Keratinocyte (primary cell): ENCODE measurements at regions not wholly inside any gene's neighbourhood (a gene's known extent, or its start where the extent isn't known, plus 50 kb on each side); places are given as distances from the start of the nearest gene placed in this dataset.

ENCODE experiments used
- DNase-seq: peaks from one replicate; pipeline ENCODE4 v3.0.0-alpha.2; 2011; ENCODE audit warnings: low read depth, missing footprints, low spot score
- FAIRE-seq: peaks from 2 replicates; lab custom pipeline; 2011; peaks lifted over from hg19 to GRCh38; lab: Jason Lieb, UNC
- H2AFZ ChIP-seq: 2 replicates; pipeline ENCODE4 v1.6.0; 2012; ENCODE audit warnings: low read length, control low read depth, inconsistent platforms; ENCODE audit not compliant: control insufficient read depth
- H3K27ac ChIP-seq: 2 replicates; pipeline ENCODE4 v1.5.1; 2011; ENCODE audit warnings: low read length; ENCODE audit not compliant: control insufficient read depth, insufficient read depth
- H3K27me3 ChIP-seq: 3 replicates; pipeline ENCODE4 v1.6.0; 2011; ENCODE audit warnings: low read length; ENCODE audit not compliant: control insufficient read depth, insufficient read depth; ENCODE audit errors: extremely low read depth
- H3K36me3 ChIP-seq, 2 experiments: 2 replicates in 1 of 2; 3 replicates in 1 of 2; pipeline ENCODE4 v1.5.1; 2011; ENCODE audit warnings: low read length in 2 of 2, mild to moderate bottlenecking in 1 of 2; ENCODE audit not compliant: control insufficient read depth in 2 of 2, insufficient read depth in 2 of 2; ENCODE audit errors: extremely low read depth in 1 of 2
- H3K4me1 ChIP-seq: 3 replicates; pipeline ENCODE4 v1.5.1; 2011; ENCODE audit warnings: low read length; ENCODE audit not compliant: control insufficient read depth, insufficient read depth; ENCODE audit errors: extremely low read depth
- H3K4me2 ChIP-seq: 3 replicates; pipeline ENCODE4 v1.6.0; 2011; ENCODE audit warnings: low read depth, low read length; ENCODE audit not compliant: control insufficient read depth, insufficient read depth; ENCODE audit errors: extremely low read depth
- H3K4me3 ChIP-seq, 3 experiments: fragments of 200-600 bp in 1 of 3; sonication (generic) in 1 of 3; 2 replicates in 2 of 3; 3 replicates in 1 of 3; pipeline ENCODE4 v1.5.1; 2011 to 2016; ENCODE audit warnings: low read length in 3 of 3, mild to moderate bottlenecking in 3 of 3, control low read depth in 2 of 3, inconsistent platforms in 1 of 3, low read depth in 1 of 3, mixed read lengths in 1 of 3, mixed run types in 1 of 3, moderate library complexity in 1 of 3; ENCODE audit not compliant: control insufficient read depth in 2 of 3, insufficient read depth in 2 of 3; ENCODE audit errors: extremely low read depth in 1 of 3
- H3K79me2 ChIP-seq: 2 replicates; pipeline ENCODE4 v1.6.0; 2012; ENCODE audit warnings: low read length; ENCODE audit not compliant: control insufficient read depth, insufficient read depth
- H3K9ac ChIP-seq: 3 replicates; pipeline ENCODE4 v1.6.0; 2011; ENCODE audit warnings: low read length; ENCODE audit not compliant: control insufficient read depth, insufficient read depth; ENCODE audit errors: extremely low read depth
- H3K9me1 ChIP-seq: 3 replicates; pipeline ENCODE4 v1.6.0; 2011; ENCODE audit warnings: low read length; ENCODE audit not compliant: control insufficient read depth, insufficient read depth; ENCODE audit errors: extremely low read depth
- H3K9me3 ChIP-seq: 2 replicates; pipeline ENCODE4 v1.5.1; 2012; ENCODE audit warnings: low read depth, low read length; ENCODE audit not compliant: control insufficient read depth
- H4K20me1 ChIP-seq: 3 replicates; pipeline ENCODE4 v1.6.0; 2011; ENCODE audit warnings: low read length; ENCODE audit not compliant: control insufficient read depth, insufficient read depth; ENCODE audit errors: extremely low read depth
- CTCF ChIP-seq, 3 experiments: IDR thresholded peaks in 1 of 3; conservative IDR thresholded peaks in 1 of 3; optimal IDR thresholded peaks in 1 of 3; 2 replicates in 2 of 3; 3 replicates in 1 of 3; pipeline versions ENCODE3 to v1.5.1; 2011; ENCODE audit warnings: low read length in 3 of 3, mild to moderate bottlenecking in 3 of 3, moderate library complexity in 2 of 3, control low read depth in 1 of 3, inconsistent platforms in 1 of 3; ENCODE audit not compliant: insufficient read depth in 2 of 3; ENCODE audit errors: extremely low read depth in 1 of 3
- EZH2 ChIP-seq: IDR thresholded peaks from one replicate; pipeline ENCODE4 v1.6.1; 2012; ENCODE audit warnings: inconsistent platforms, mild to moderate bottlenecking, low read length, moderate library complexity
- dilution Hi-C: fragments of 300-500 bp; cut with MboI; formaldehyde crosslinking; loops from one replicate; pipeline ENCODE4 v1.7.0; 2020; ENCODE audit warnings: low sequenced_read_pairs; ENCODE audit not compliant: extremely low pct_ligation_motif_present

- dilution Hi-C loops: no loop called here
- H3K4me1 ChIP-seq: no peaks in the 10 kb centered on the region
- FAIRE-seq (no peak), DNase-seq (no peak)
- H4K20me1 ChIP-seq: no peaks in the 10 kb centered on the region
- H3K4me2 ChIP-seq: no peak overlapping the region
- no peaks in the 10 kb centered on the region for H3K36me3 ChIP-seq
- no peak overlapping the region for H3K4me3 ChIP-seq
- no peaks in the 10 kb centered on the region for H3K79me2 ChIP-seq
- no peak overlapping the region for H3K27ac ChIP-seq
- no peak overlapping the region for H3K9ac ChIP-seq
- no peaks in the 10 kb centered on the region for H3K9me1 ChIP-seq
- no peaks in the 10 kb centered on the region for H3K27me3 ChIP-seq
- no peaks in the 10 kb centered on the region for H3K9me3 ChIP-seq
- no peak for TF ChIP-seq CTCF (optimal IDR thresholded peaks at IDR 0.05 in 1 of 3, IDR thresholded peaks at IDR 0.05 in 1 of 3, conservative IDR thresholded peaks at IDR 0.05 in 1 of 3; ENCODE audit: extremely low read depth in 1 of 3, insufficient read depth in 2 of 3, low read length in 3 of 3)
- no peak for TF ChIP-seq EZH2
- no peak overlapping the region for H2AFZ ChIP-seq
These were observed 1600.2 kb downstream of the PCDH9 start for GRCh38 chr13:65629926-65630325.

GRCh38 chr13:65623148-65623547, 1607.0 kb downstream of the PCDH9 start:
- Histone ChIP-seq H4K20me1 (no peaks in the 10 kb centered on the region), H3K4me2 (no peak overlapping the region), H3K36me3 (no peaks in the 10 kb centered on the region), H3K9me3 (no peaks in the 10 kb centered on the region), H3K9me1 (no peaks in the 10 kb centered on the region), H2AFZ (no peak overlapping the region), H3K27me3 (no peaks in the 10 kb centered on the region), H3K4me3 (no peak overlapping the region), H3K79me2 (no peaks in the 10 kb centered on the region), H3K4me1 (no peaks in the 10 kb centered on the region), H3K27ac (no peak overlapping the region), H3K9ac (no peak overlapping the region)
- TF ChIP-seq CTCF (optimal IDR thresholded peaks at IDR 0.05 in 1 of 3, IDR thresholded peaks at IDR 0.05 in 1 of 3, conservative IDR thresholded peaks at IDR 0.05 in 1 of 3; ENCODE audit: extremely low read depth in 1 of 3, insufficient read depth in 2 of 3, low read length in 3 of 3) (no peak), EZH2 (no peak)
- dilution Hi-C loops: no loop called here
- DNase-seq (no peak), FAIRE-seq (no peak)
